Gastrocnemius medialis (tissue), 4 donors: ENCODE measurements at regions not wholly inside any gene's neighbourhood (a gene's known extent, or its start where the extent isn't known, plus 50 kb on each side); places are given as distances from the start of the nearest gene placed in this dataset.

ENCODE experiments used
- CTCF ChIP-seq, 5 experiments: fragments of 450-650 bp in 3 of 5; fragments of 200-600 bp in 2 of 5; sonication (generic) in 2 of 5; IDR thresholded peaks in 4 of 5; conservative IDR thresholded peaks in 1 of 5; 1 replicate in 4 of 5; 2 replicates in 1 of 5; pipeline ENCODE4 v1.5.1; 2016 to 2019; ENCODE audit warnings: antibody characterized with exemption in 5 of 5, mild to moderate bottlenecking in 3 of 5, moderate library complexity in 3 of 5
- POLR2A ChIP-seq, 2 donors: fragments of 450-650 bp; IDR thresholded peaks; one replicate each; pipeline ENCODE4 v1.6.1; 2017; ENCODE audit warnings: antibody characterized with exemption in 2 of 2, mild to moderate bottlenecking in 2 of 2, moderate library complexity in 2 of 2

- TF ChIP-seq CTCF (IDR thresholded peaks at IDR 0.05 in 4 of 5, conservative IDR thresholded peaks at IDR 0.05 in 1 of 5) = no peak
- no peak for TF ChIP-seq POLR2A (IDR thresholded peaks at IDR 0.05)
Observed at GRCh38 chr9:21747175-21747574, 55.3 kb upstream of the MTAP start.
